WTC11 (cell line): ENCODE measurements at regions not wholly inside any gene's neighbourhood (a gene's known extent, or its start where the extent isn't known, plus 50 kb on each side); places are given as distances from the start of the nearest gene placed in this dataset.
"Not testable (repeated sequence)": the region's sequence is repeated elsewhere in the genome, so short reads cannot be mapped to it uniquely, and the experiment has no call there.

Source experiments
- ATAC-seq: fragments of 200-7000 bp; cut with Tn5 transposase; 2 replicates; pipeline ENCODE4 v1.10.0; 2021; ENCODE audit warnings: mild to moderate bottlenecking, moderate library complexity
- CTCF ChIA-PET: fragments of 300-600 bp; sonication (Branson Sonifier 250); formaldehyde crosslinking; loops from one replicate; lab custom pipeline; 2021; ENCODE audit warnings: antibody characterized with exemption; lab: Charles Lee
- POLR2A ChIA-PET: fragments of 350-600 bp; sonication (Branson Sonifier 250); formaldehyde crosslinking; loops from one replicate; lab custom pipeline; 2021; ENCODE audit warnings: antibody characterized with exemption; lab: Charles Lee
- DNase-seq: peaks from one replicate; pipeline ENCODE4 v3.0.0; 2021; ENCODE audit warnings: low spot score
- H3K27ac Mint-ChIP-seq: 2 replicates; pipeline ENCODE4 v1.8.0; 2021; ENCODE audit warnings: mixed read lengths
- H3K27me3 Mint-ChIP-seq: 2 replicates; pipeline ENCODE4 v1.8.0; 2021; ENCODE audit warnings: low read depth, mild to moderate bottlenecking, moderate library complexity, mixed read lengths
- H3K36me3 Mint-ChIP-seq: 2 replicates; pipeline ENCODE4 v1.8.0; 2021; ENCODE audit warnings: mixed read lengths
- H3K4me1 Mint-ChIP-seq: 2 replicates; pipeline ENCODE4 v1.8.0; 2022; ENCODE audit warnings: mixed read lengths
- H3K4me3 Mint-ChIP-seq: 2 replicates; pipeline ENCODE4 v1.8.0; 2021; ENCODE audit warnings: mild to moderate bottlenecking, moderate library complexity, mixed read lengths
- H3K9me3 Mint-ChIP-seq: 2 replicates; pipeline ENCODE4 v1.8.0; 2021; ENCODE audit warnings: mixed read lengths
- AFF4 ChIP-seq: sonication (generic); formaldehyde crosslinking; IDR thresholded peaks from 2 replicates; pipeline ENCODE4 v1.8.1; 2023; ENCODE audit warnings: mild to moderate bottlenecking, missing genetic modification reagents, borderline replicate concordance
- CREB1 ChIP-seq: sonication (generic); formaldehyde crosslinking; IDR thresholded peaks from 2 replicates; pipeline ENCODE4 v1.8.0; 2023; ENCODE audit warnings: mild to moderate bottlenecking, missing genetic modification reagents
- CREM ChIP-seq: sonication (generic); formaldehyde crosslinking; IDR thresholded peaks from 2 replicates; pipeline ENCODE4 v1.8.1; 2022; ENCODE audit warnings: mild to moderate bottlenecking, missing genetic modification reagents, moderate library complexity
- FOXJ3 ChIP-seq: sonication (generic); formaldehyde crosslinking; IDR thresholded peaks from 2 replicates; pipeline ENCODE4 v1.9.0; 2021; ENCODE audit warnings: missing genetic modification reagents, mild to moderate bottlenecking, borderline replicate concordance
- NFATC4 ChIP-seq: fragments of 250-450 bp; sonication (Bioruptor Pico); IDR thresholded peaks from 2 replicates; pipeline ENCODE4 v1.9.0; 2021; ENCODE audit warnings: mild to moderate bottlenecking
- TEAD4 ChIP-seq: sonication (generic); formaldehyde crosslinking; IDR thresholded peaks from 2 replicates; pipeline ENCODE4 v1.8.0; 2022; ENCODE audit warnings: mild to moderate bottlenecking, missing genetic modification reagents

GRCh38 chr12:37441371-37441770 is 875.2 kb upstream of the ALG10B start:
- DNase-seq, CTCF ChIA-PET, ATAC-seq, H3K27me3 Mint-ChIP-seq, POLR2A ChIA-PET, H3K27ac Mint-ChIP-seq, H3K4me3 Mint-ChIP-seq, H3K4me1 Mint-ChIP-seq: not testable (repeated sequence)
- Mint-ChIP-seq H3K9me3 (peaks cover 71% of the 10 kb centered on the region), H3K36me3 (peaks cover 72% of the 10 kb centered on the region)

- DNase-seq, H3K27ac Mint-ChIP-seq, ATAC-seq, H3K4me3 Mint-ChIP-seq, H3K4me1 Mint-ChIP-seq, CTCF ChIA-PET, H3K27me3 Mint-ChIP-seq, POLR2A ChIA-PET: not testable (repeated sequence)
- Mint-ChIP-seq H3K9me3 (peaks cover 75% of the 10 kb centered on the region), H3K36me3 (peaks cover 62% of the 10 kb centered on the region)
Measured at GRCh38 chr12:37455646-37456045, 860.9 kb upstream of the ALG10B start.

GRCh38 chr12:37497939-37498338 is 818.6 kb upstream of the ALG10B start:
- not testable (repeated sequence) for H3K4me3 Mint-ChIP-seq

DNA sequence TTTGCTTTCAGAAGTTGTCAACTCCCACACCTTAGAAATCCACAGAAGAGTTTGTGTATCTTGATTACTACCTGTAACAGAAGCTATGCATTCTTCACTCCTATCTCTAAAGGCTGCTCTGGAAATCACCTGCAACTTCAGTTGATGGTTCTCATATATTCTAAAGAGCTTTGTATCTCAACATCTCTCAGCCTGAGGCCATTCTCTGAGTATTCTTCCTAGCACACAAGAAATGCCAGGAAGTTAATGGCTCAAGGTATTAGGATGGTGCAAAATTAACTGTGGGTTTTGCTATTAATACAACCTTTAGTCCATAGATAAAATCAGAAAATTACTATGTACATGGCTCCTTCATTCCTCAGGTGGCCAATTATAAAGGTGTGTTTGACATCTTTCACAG is 806.3 kb upstream of the ALG10B start:
- not testable (repeated sequence) for H3K27me3 Mint-ChIP-seq, H3K27ac Mint-ChIP-seq, ATAC-seq

More at GRCh38 chr12:37497939-37498338, 818.6 kb upstream of the ALG10B start:
- ATAC-seq, POLR2A ChIA-PET, H3K27ac Mint-ChIP-seq, H3K4me1 Mint-ChIP-seq, CTCF ChIA-PET, DNase-seq, H3K27me3 Mint-ChIP-seq: not testable (repeated sequence)
- Mint-ChIP-seq H3K36me3 (peaks cover 45% of the 10 kb centered on the region), H3K9me3 (peaks cover 53% of the 10 kb centered on the region)

GRCh38 chr12:37540581-37540980 is 776.0 kb upstream of the ALG10B start:
- H3K27ac Mint-ChIP-seq, DNase-seq, H3K4me1 Mint-ChIP-seq, POLR2A ChIA-PET, CTCF ChIA-PET, ATAC-seq, H3K4me3 Mint-ChIP-seq: not testable (repeated sequence)
- peaks cover 66% of the 10 kb centered on the region for H3K9me3 Mint-ChIP-seq
- peaks cover 69% of the 10 kb centered on the region for H3K36me3 Mint-ChIP-seq
- peaks cover 16% of the 10 kb centered on the region for H3K27me3 Mint-ChIP-seq

More for the DNA sequence above, 806.3 kb upstream of the ALG10B start:
- POLR2A ChIA-PET, H3K4me3 Mint-ChIP-seq, DNase-seq, CTCF ChIA-PET, H3K4me1 Mint-ChIP-seq: not testable (repeated sequence)
- Mint-ChIP-seq H3K9me3 (peaks cover 49% of the 10 kb centered on the region), H3K36me3 (peaks cover 48% of the 10 kb centered on the region)

DNA sequence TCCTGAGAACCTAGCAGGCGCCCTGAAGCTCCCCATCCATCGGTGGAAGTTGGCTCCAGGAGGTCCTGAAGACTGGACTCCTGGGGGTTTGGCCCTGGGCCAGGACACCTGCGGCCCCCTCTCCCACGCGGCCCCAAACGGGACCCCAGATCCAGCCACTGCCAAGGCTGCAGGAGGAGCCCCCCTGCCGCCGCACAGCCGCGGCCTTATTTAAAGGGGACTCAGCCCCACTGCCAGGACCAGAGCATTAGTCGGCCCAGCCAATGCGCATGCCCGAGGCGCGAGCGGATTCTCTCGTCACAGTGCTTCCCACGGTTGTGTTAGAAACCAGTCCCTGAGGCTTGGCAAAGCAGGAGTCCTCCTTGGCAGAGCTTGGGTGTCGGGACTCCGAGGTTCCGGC is 775.2 kb upstream of the ALG10B start:
- TF ChIP-seq TEAD4 (CRISPR knock-in tag), result no peak
- no peak for TF ChIP-seq NFATC4 (CRISPR knock-in tag)
- no peak for TF ChIP-seq CREM (CRISPR knock-in tag)
- TF ChIP-seq CREB1, result no peak
- no peak for TF ChIP-seq FOXJ3 (CRISPR knock-in tag)
- TF ChIP-seq AFF4 (CRISPR knock-in tag), result no peak
- no peak for DNase-seq
- no peak for ATAC-seq
- POLR2A ChIA-PET, result no interaction called here
- Mint-ChIP-seq H3K27ac (no peak overlapping the region), H3K27me3 (peaks cover 16% of the 10 kb centered on the region), H3K4me3 (no peak overlapping the region), H3K4me1 (no peaks in the 10 kb centered on the region), H3K9me3 (peaks cover 65% of the 10 kb centered on the region), H3K36me3 (peaks cover 69% of the 10 kb centered on the region)
- CTCF ChIA-PET, result no interaction called here
